NCI-H2029 treated with DMSO at 0.1 percent for 48 hours (cell line): ENCODE measurements at regions not wholly inside any gene's neighbourhood (a gene's known extent, or its start where the extent isn't known, plus 50 kb on each side); places are given as distances from the start of the nearest gene placed in this dataset.

Source experiments
- DNase-seq: peaks from one replicate; lab custom pipeline; 2025; lab: John Stamatoyannopoulos, UW

GRCh38 chr13:27847669-27848068 lies 55.4 kb downstream of the GSX1 start:
- DNase-seq, result no peak

DNA sequence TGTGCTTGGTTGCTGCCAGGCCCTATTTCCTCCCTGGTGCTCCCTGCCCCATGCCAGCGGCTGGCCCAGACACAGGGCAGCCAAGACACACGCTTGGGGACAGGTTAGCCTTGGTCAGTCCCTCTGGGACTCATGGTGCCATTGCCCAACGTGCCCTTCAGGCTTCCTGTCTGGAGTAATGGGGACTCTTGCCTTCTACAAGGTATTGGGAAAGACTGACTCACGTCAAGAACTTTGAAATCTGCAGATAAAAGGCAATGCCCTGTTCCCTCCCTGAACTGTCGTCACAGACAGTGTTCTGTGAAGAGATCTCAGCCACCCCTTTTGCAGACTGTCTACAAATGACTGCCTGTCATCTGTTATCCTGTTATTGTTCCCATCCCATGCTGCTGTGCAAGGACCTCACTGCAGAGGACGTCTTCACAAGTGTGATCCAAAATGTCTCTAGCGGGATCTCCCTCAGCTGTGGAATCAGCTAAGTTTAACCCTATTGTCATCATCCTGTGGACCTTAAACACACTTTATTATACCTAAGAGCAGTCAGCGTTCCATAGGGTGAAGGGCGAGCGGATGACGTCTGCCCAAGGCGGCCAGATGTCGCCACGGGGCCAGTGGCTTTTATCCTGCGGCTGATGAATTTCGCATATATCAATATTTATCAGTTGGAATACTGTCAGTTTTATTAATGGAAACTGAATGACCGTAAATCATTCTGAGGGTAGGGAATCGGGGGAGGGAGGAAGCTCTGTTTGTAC lies 59.0 kb downstream of the GSX1 start:
- DNase-seq, result no peak

GRCh38 chr13:27852491-27852890 lies 60.2 kb downstream of the GSX1 start:
- no peak for DNase-seq

DNA sequence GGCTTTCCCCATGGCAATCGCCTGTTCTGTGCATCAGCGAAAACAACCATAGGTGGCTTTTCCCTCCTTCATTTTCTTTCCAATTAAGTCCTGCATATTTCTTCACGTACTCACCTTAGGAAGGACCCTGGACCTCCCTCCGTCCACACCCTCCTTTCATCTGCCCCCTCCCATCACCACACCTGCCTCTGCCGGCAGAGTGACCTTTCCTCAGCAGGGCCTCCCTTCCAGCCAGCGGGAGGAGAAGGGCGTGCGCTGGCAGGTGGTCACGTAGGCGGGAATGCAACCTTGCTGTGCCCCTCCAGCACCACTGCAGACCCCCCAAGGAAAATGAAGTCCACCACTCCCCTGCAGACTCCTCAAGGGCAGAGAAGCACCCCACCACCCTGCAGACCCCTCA lies 61.1 kb downstream of the GSX1 start:
- no peak for DNase-seq

DNA sequence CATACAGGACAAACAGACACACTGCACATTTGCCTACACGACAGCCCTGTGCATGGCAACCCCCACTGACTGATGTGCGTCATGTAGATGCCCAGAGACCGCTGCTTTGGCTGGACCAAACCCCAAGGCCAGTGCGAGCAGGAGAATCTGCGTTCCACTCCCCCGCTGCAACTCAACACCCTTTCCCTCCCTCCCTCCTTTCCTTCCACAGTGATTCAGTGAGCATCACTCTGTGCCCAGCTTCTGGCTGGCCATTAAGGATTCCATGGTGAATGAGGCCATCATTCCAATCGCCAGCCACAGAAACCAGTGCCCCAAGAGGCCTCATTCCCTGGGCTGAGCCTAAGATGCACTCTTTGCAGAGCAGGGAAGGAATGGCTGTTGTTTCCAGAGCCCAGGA lies 61.6 kb downstream of the GSX1 start:
- no peak for DNase-seq

GRCh38 chr13:27854606-27855005 lies 62.3 kb downstream of the GSX1 start:
- no peak for DNase-seq

- DNase-seq, result no peak
Measured at GRCh38 chr13:27855381-27855780, 63.1 kb downstream of the GSX1 start.

GRCh38 chr13:27857282-27857681 lies 62.5 kb upstream of the PDX1 start:
- peak; percentile 7 for DNase-seq

DNA sequence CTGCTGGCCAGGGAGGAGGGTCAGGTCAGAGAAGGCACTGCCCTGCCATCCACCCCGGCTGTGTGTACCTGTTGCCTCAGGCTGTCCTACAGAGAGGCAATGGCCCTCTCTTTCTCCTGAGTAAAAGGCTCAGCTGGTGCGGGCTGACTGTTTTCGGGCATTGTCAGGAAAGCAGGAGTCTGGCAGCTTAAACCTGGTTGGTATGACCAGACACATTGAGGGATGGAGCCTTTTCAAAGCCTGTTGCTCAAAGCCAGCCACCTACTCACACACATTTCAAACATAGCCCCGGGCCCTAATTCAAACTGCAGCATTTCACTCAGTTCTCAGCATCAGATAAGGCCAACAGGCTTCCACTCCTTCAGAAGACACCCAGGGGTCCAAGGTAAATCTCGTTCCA lies 61.8 kb upstream of the PDX1 start:
- no peak for DNase-seq

DNA sequence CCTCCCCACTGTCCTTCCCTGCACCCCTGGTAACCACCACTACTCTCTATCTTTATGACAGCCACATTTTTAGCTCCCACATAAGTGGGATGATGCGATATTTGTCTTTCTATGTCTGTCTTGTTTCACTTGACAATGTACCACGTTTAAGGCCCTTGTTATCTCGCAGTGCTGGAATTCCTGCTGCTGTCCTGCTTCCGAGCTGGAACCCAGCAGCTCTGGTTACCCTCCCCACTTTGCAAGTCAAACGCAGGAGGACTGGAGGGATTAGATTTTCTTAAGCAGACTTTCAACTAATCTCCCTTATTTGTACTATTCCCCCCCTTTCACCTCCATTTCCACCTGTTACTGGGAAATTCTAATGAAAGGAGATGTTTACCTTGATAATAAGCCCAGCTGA lies 59.1 kb upstream of the PDX1 start:
- DNase-seq, result no peak

DNA sequence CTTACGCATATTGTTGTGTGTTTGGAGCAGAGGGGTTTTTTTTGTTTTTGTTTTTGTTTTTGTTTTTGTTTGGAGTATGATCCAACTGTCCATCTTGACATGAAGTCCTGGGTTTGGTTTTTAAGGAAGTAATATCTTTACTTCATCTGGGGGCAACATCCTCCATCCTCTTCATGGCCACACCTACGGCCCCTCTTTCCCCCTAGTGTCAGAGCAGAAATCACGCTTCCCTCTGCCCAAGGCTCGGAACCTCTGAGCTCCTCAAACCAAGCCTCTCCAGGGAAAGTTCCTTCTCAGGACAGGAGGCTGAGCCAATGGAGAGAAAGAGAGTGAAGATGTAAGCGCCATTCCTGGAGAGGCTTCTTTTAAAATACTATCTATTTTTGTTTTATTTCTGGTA lies 58.6 kb upstream of the PDX1 start:
- no peak for DNase-seq

DNA sequence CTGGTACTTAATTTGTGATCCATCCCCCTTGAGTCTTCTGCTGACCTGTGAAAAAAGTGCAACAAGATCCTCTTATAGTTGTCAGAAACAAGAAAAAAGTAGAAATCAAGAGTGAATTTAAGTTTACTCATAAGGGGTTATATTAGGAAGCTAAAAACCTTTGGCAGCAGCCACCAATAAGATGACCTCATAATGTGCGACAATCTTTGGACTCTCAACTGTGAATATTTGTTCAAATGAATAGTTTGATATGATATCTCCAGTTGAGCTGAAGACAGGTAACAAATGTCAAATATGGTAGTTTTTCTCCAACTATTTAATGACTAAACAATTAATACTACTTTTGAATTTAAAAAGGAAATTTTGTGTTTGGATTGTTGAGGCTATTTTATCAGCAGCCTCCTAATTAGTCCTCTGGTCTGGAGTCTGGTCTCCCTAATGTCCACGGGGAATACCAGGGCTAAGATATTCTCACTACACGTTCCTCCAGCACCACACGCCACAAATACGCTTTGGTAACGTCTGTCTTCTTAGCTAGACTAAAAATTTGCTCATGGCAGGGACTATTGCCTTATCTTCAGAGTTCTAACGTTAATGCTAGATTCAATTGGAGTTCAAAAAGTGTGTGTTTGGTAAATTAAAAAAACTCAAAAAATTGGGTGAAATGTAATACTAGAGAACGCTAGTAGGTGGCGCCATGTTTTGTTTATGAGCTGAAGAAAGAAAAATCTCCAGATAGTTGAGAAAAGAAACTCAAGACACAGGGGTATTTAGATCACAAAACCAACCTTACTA lies 51.0 kb upstream of the PDX1 start:
- DNase-seq, result no peak

DNA sequence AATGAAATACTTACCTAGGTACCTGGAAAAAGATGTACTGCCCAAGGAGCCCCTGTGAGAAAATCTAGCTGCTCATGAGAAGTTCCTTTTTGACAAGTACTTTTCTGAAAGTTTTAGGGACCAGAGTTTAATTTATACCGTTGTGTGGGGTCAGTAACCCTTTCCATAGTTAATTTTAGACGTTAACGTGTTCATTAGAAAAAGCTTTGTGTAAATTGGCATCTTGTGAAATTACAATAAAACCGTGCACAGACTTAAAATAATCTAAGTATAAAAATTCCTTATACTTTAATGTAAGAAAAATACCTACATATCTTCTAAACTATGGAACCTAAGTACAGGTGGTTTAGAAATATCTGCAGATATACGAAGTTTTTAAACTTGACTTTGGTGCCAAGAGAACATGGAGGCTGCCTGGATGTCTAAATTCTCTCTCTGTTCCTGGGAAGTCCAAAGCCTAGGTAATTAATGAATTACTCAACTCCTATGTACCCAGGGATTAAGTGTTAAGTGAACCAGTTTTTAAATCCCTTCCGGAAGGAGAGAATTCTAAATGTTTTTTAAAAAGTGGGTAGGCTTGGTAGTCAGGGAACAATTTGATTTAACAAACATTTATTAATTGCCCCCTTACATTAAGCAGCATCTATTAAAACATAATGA lies 50.2 kb upstream of the PDX1 start:
- DNase-seq, result no peak
